Left renal cortex interstitium (tissue), 4 donors: ENCODE measurements at regions not wholly inside any gene's neighbourhood (a gene's known extent, or its start where the extent isn't known, plus 50 kb on each side); places are given as distances from the start of the nearest gene placed in this dataset.
A peak's percentile ranks its signal among the peaks of the same experiment; 100 is the strongest.

Experiments used
- DNase-seq, 4 donors: peaks; one replicate each; pipeline ENCODE4 v3.0.0-alpha.2; 2013; ENCODE audit warnings: low read depth in 4 of 4, low spot score in 2 of 4, missing footprints in 1 of 4

GRCh38 chr18:78378983-78379382 lies 600.6 kb upstream of the SALL3 start:
- no peak for DNase-seq

- DNase-seq: no peak
Measured at GRCh38 chr18:78390348-78390951, 589.2 kb upstream of the SALL3 start.

- no peak for DNase-seq
Measured at GRCh38 chr18:78390952-78391348, 588.7 kb upstream of the SALL3 start.

DNA sequence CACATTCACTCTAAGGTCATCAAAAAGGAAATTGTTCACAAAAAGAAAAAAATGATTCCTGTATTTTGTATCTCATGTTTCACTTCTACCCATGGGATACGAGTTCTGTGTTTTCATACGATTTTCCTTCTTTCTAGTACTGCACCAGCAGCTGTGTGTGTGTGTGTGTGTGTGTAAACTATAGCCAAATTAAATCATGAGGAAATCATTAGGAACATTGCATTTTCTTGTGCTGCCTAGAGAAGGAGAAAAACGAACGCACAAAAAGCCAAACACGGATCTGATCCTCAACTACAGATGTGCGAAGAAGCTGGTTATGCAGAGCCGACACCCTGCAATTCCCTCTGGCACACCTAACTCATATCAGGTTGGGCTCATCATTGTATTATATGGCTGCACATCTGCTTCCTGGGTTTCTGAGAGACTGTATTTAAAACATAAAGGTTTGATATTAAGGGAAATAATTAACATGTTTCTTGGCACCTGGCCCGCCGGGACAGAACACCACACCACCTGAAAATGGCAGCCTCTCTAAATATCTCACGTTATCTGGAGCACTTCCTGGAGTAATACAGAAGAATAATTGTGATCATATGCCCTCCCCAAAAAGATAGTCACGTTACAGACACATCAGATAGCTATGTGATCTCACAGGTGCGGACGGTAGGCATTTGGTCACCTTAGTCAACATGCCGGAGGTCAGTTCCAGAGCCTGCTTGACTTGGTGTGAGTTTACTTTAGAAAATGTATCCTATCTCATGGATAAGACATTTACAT lies 586.3 kb upstream of the SALL3 start:
- DNase-seq: no peak

DNA sequence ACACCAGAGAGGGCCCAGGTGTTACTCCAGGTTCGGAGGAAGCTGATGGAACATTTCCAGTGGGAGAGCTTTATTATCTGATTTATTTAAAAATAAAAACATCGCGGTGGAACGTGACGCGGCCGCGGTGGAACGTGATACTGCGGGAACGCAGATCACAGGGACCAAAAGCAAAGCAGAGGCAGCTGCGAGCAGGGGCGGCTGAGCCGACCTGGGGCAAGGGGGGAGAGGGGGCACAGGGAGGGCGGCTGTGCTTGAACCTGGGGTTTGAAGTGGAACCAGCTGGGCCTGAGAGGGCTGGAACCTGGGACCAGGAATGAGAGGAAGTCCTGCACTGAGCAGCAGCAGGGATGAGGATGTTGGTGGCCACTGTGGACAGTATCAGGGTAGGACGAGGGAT lies 583.5 kb upstream of the SALL3 start:
- DNase-seq: no peak

DNA sequence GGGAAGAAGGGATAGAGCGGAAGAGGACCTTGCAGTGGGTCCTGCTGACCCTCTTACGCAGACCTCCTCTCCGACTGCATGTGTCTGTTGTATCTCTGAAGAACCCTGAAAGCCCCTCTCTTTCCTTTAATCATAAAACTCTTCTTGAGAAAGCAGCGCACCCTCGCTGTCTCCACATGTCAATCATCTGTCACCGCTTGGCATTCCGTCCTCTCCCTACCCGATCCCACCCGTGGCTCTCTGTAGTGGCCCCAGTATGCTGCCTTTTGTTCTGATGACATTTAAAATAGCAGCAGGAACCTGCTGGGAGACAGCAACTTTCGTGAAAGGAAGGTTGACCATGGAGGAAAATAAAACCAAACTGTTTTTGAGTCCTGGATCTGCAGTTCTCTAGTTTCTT lies 582.9 kb upstream of the SALL3 start:
- no peak for DNase-seq

GRCh38 chr18:78399992-78400503 lies 579.6 kb upstream of the SALL3 start:
- no peak for DNase-seq

GRCh38 chr18:78402440-78402839 lies 577.2 kb upstream of the SALL3 start:
- DNase-seq: no peak

- DNase-seq: no peak
Measured at GRCh38 chr18:78402966-78403365, 576.7 kb upstream of the SALL3 start.

DNA sequence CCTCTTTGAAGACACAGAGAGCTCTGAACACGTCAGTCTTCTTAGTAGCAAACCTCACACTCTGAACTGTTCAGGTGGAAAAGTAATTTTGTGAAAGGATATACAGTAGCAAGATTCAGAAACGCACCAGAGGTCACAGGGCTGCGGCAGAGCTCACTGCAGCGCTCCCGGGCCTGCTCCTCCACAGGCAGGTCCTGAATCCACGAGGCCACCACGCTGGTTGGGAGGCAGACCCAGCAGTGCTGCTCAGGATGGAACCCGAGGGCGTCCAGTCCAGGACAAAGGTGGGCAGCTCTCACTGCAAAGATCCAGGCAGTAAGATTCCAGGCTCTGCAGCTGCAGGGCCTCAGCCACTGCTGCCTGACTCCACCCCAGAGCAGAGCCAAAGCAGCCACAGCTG lies 576.2 kb upstream of the SALL3 start:
- DNase-seq: no peak

- no peak for DNase-seq
Measured at GRCh38 chr18:78405763-78406162, 573.9 kb upstream of the SALL3 start.

- DNase-seq: no peak
Measured at GRCh38 chr18:78406743-78407465, 572.7 kb upstream of the SALL3 start.

GRCh38 chr18:78407466-78407844 lies 572.2 kb upstream of the SALL3 start:
- DNase-seq: peak in 1 of 4 donors; percentile 49

DNA sequence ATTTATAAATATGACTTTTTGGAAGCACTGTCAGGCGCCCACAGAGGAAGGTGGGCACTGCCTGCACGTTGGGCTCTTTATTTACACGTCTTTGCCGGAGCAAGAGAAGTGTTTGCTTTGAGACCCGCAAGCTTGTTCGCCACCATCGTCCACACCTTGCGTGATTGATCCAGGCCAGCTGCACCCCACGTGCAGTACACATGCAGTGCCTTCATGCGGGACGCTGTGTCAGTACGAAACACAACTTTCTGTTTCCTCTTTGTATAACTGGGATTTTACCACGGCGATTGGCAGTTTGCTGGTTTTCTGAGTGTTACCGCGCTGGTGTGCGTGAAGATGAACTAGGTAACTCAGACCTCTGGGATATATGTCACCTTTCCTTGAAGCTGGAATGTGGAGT lies 571.0 kb upstream of the SALL3 start:
- DNase-seq: no peak

- DNase-seq: no peak
Measured at GRCh38 chr18:78410094-78410786, 569.4 kb upstream of the SALL3 start.

GRCh38 chr18:78411539-78411938 lies 568.1 kb upstream of the SALL3 start:
- no peak for DNase-seq

DNA sequence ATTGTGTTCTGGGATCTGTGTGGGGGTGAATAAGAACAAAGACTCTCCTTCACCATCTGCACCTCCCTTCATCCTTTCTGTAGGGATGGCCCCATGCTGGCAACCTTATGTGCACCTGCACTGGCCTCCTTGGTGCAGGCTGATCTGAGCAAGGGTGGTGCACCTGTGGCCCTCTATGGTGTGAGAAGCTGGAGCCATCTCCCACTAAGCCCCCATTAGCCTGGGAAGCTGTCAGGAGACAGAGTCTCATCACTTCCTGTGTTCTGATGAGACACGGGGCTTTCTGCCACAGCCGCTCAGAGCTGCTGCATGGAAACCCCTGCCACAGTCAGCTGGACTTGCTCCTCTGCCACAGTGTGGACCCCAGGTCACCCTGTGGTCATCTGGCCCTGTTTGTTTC lies 565.3 kb upstream of the SALL3 start:
- no peak for DNase-seq

DNA sequence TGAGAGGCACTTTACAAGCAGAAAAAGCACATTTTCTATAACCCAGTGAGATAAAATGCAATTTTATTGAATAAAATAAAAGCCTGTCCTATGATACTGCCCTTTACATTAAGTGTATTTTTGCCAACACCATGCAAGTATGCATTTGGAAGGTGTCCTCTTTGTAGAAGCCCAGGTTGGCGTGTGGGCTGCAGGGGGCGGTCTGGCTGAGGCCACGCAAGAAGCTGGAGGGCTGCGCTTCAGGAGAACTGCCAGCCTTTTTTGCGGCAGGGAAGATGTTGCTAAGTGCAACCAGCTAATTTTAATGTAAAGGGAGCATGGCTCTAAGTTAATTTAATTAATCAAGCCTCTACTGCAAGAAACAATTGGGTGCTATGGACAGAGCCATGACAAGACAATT lies 562.8 kb upstream of the SALL3 start:
- DNase-seq: no peak

DNA sequence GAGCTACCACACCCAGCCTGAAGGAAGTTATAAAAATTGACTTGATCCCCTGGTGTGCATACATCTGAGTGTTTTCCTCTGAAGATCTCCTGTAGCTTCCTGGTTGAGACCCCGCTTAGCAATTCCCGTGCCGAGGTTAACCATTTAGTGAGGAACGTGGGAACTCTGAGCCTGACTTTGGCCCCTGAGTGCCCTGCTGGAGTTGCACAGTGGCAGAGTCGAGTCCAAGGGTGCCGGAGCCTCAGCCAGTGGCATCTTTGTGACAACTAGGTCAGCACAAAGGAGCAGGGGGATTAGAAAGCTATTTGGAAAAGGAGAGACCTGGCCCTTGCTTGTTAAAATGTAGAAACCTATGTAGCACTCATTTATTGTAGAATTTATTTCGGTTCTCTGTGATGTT lies 561.2 kb upstream of the SALL3 start:
- DNase-seq: no peak

DNA sequence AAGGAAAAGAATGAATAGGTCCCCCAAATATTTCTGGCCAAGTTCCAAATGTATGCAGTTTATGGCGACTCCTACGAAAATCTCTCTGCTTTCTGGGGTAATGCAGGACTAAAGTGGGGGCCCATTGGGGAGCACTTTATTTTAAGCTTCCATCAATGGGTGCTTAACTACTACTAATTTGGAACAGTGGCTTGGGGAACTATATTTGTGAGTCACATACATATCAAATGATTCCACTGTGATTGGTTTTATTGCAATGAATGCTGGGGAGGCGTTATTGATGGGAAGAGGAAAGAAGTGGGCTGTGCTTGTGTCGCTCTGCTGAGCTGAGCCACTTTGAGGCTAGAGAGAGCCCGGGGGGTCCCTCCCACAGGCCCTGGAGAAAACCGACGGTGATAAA lies 560.4 kb upstream of the SALL3 start:
- no peak for DNase-seq

- DNase-seq: no peak
Measured at GRCh38 chr18:78420116-78420515, 559.5 kb upstream of the SALL3 start.
